ENCODE measurements at regions not wholly inside any gene's neighbourhood (a gene's known extent, or its start where the extent isn't known, plus 50 kb on each side); places are given as distances from the start of the nearest gene placed in this dataset.

- no peak overlapping the region for H3K27ac Mint-ChIP-seq
- no peak for TF ChIP-seq CTCF (IDR thresholded peaks at IDR 0.05)
Observed at GRCh38 chr1:162929177-162929576, 68.2 kb upstream of the CCDC190 start.

GRCh38 chr1:162928141-162928540 lies 67.2 kb upstream of the CCDC190 start:
- no peak for DNase-seq
- Mint-ChIP-seq H3K9me3 (no peaks in the 10 kb centered on the region), H3K4me1 (ENCODE audit: low read depth) (no peaks in the 10 kb centered on the region), H3K36me3 (ENCODE audit: low read depth) (no peaks in the 10 kb centered on the region), H3K4me3 (no peak overlapping the region), H3K27ac (no peak overlapping the region), H3K27me3 (ENCODE audit: insufficient read depth) (peaks cover 2% of the 10 kb centered on the region; the same call in 1 of the 2 replicates)
- no peak for TF ChIP-seq CTCF (IDR thresholded peaks at IDR 0.05)

More at GRCh38 chr1:162929177-162929576, 68.2 kb upstream of the CCDC190 start:
- no peaks in the 10 kb centered on the region for H3K36me3 Mint-ChIP-seq (ENCODE audit: low read depth)
- no peak overlapping the region for H3K4me3 Mint-ChIP-seq
- peaks cover 2% of the 10 kb centered on the region; the same call in 1 of the 2 replicates for H3K27me3 Mint-ChIP-seq (ENCODE audit: insufficient read depth)
- no peaks in the 10 kb centered on the region for H3K4me1 Mint-ChIP-seq (ENCODE audit: low read depth)
- no peaks in the 10 kb centered on the region for H3K9me3 Mint-ChIP-seq
- no peak for DNase-seq

- no peaks in the 10 kb centered on the region for H3K36me3 Mint-ChIP-seq (ENCODE audit: low read depth)
- no peak overlapping the region for H3K4me3 Mint-ChIP-seq
- H3K4me1 Mint-ChIP-seq (ENCODE audit: low read depth), result peaks cover 2% of the 10 kb centered on the region
- H3K9me3 Mint-ChIP-seq, result no peaks in the 10 kb centered on the region
- no peak for DNase-seq
- H3K27ac Mint-ChIP-seq, result no peak overlapping the region
- TF ChIP-seq CTCF (IDR thresholded peaks at IDR 0.05), result no peak
- peaks cover 2% of the 10 kb centered on the region; the same call in 1 of the 2 replicates for H3K27me3 Mint-ChIP-seq (ENCODE audit: insufficient read depth)
Observed at GRCh38 chr1:162927421-162927820, 66.4 kb upstream of the CCDC190 start.

GRCh38 chr1:162926906-162927305 lies 65.9 kb upstream of the CCDC190 start:
- Mint-ChIP-seq H3K9me3 (no peaks in the 10 kb centered on the region), H3K27me3 (ENCODE audit: insufficient read depth) (peaks cover 2% of the 10 kb centered on the region; the same call in 1 of the 2 replicates), H3K27ac (no peak overlapping the region), H3K4me3 (no peak overlapping the region), H3K4me1 (ENCODE audit: low read depth) (peaks cover 7% of the 10 kb centered on the region), H3K36me3 (ENCODE audit: low read depth) (no peaks in the 10 kb centered on the region)
- TF ChIP-seq CTCF (IDR thresholded peaks at IDR 0.05), result no peak
- no peak for DNase-seq

GRCh38 chr1:162924179-162924578 lies 63.2 kb upstream of the CCDC190 start:
- Mint-ChIP-seq H3K27me3 (ENCODE audit: insufficient read depth) (peaks cover 2% of the 10 kb centered on the region; the same call in 1 of the 2 replicates), H3K4me1 (ENCODE audit: low read depth) (peaks cover 8% of the 10 kb centered on the region), H3K27ac (no peak overlapping the region), H3K4me3 (no peak overlapping the region), H3K9me3 (no peaks in the 10 kb centered on the region), H3K36me3 (ENCODE audit: low read depth) (no peaks in the 10 kb centered on the region)
- TF ChIP-seq CTCF (IDR thresholded peaks at IDR 0.05), result no peak
- DNase-seq, result no peak

- H3K27ac Mint-ChIP-seq, result no peak overlapping the region
- no peak for DNase-seq
- no peaks in the 10 kb centered on the region for H3K27me3 Mint-ChIP-seq (ENCODE audit: insufficient read depth)
- H3K4me3 Mint-ChIP-seq, result no peak overlapping the region; the same call in 1 of the 2 replicates
- no peak for TF ChIP-seq CTCF (IDR thresholded peaks at IDR 0.05)
- H3K9me3 Mint-ChIP-seq, result no peaks in the 10 kb centered on the region
- peaks cover 9% of the 10 kb centered on the region for H3K4me1 Mint-ChIP-seq (ENCODE audit: low read depth)
- no peaks in the 10 kb centered on the region for H3K36me3 Mint-ChIP-seq (ENCODE audit: low read depth)
Observed at GRCh38 chr1:162922201-162922600, 61.2 kb upstream of the CCDC190 start.
